ENCODE measurements at regions not wholly inside any gene's neighbourhood (a gene's known extent, or its start where the extent isn't known, plus 50 kb on each side); places are given as distances from the start of the nearest gene placed in this dataset.

DNA sequence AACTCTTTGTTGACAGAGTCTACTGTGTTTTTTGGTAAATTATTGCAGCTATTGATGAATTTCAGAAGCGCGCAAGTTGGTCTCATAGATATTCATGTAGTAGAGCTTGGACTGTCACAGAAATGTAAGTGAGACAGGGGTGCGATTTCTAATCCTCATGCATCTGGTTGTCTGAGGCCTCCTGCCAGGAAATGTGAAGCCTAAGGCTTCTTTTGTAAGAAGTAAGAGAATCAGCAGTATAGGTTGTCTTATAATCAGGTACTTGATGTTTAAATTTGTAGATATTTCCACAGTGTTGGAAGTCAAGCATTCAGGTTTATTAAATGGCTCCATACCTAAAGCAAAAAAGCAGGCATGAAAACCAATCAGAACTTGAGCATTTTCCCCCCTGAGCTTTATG, 332.9 kb upstream of the FMN2 start:
- TF ChIP-seq CTCF (IDR thresholded peaks at IDR 0.05) (no peak), POLR2A (IDR thresholded peaks at IDR 0.05) (no peak)
